GM12873 (cell line): ENCODE measurements at regions not wholly inside any gene's neighbourhood (a gene's known extent, or its start where the extent isn't known, plus 50 kb on each side); places are given as distances from the start of the nearest gene placed in this dataset.

Source experiments
- CTCF ChIP-seq: IDR thresholded peaks from 2 replicates; pipeline ENCODE4 v1.5.1; 2012; ENCODE audit warnings: low read depth, mild to moderate bottlenecking, moderate library complexity, low read length, control low read depth; ENCODE audit not compliant: insufficient read depth; ENCODE audit errors: missing control alignments

DNA sequence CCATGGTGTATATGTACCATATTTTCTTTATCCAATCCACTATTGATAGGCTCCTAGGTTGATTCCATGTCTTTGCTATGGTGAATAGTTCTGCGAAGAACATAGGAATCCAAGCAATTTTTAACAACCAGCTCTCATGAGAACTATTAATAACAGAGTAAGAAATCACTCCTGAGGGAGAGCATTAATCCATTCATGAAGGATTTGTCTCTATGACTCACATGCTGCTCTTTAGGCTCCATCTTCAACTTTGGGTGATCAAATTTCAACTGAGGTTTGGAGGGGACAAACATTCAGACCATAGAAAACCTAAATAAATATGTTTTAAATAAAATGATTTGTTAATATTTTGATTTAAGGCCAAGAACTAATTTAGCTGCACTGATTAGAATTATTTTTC, 147.4 kb downstream of the NSUN3 start:
- TF ChIP-seq CTCF, result no peak

DNA sequence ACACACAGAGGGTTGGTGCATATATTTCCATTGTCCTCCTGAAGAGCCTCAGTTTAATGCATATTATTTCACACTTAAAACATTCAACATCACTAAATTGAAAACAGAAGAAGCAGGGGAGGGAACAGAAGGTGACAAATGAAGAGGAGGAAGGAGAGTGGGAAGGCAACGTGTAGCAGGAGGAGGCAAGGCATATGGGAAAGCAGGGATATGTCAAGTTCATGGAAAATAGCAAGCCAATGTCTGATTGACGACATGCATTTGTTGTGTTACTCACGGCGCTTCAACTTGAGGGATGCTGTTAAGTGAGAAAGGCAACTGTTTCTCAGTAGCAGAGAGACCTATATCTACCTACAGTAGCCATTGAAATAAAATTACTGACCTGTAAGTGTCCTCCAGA, 154.5 kb downstream of the NSUN3 start:
- no peak for TF ChIP-seq CTCF

DNA sequence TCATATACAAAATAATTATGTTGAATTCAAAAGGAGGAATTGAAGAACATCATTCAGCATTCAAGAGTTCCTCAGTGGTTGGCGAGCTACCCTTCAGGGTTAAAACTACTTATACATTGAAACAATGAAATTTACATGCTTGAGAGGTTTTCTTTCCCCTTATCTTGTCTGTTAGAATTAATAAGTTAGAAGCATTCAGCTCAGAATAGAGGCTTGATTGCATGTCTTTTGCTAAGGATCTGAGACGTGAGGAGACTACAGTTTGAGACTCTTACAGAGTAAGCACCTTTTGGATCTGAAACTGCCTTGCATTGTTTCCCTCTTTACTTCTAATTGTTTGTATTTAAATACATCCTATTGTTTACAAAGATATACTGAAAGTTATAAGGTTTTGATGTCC, 157.6 kb downstream of the NSUN3 start:
- TF ChIP-seq CTCF, result no peak

- no peak for TF ChIP-seq CTCF
These were observed 159.0 kb downstream of the NSUN3 start for GRCh38 chr3:94221829-94222228.

DNA sequence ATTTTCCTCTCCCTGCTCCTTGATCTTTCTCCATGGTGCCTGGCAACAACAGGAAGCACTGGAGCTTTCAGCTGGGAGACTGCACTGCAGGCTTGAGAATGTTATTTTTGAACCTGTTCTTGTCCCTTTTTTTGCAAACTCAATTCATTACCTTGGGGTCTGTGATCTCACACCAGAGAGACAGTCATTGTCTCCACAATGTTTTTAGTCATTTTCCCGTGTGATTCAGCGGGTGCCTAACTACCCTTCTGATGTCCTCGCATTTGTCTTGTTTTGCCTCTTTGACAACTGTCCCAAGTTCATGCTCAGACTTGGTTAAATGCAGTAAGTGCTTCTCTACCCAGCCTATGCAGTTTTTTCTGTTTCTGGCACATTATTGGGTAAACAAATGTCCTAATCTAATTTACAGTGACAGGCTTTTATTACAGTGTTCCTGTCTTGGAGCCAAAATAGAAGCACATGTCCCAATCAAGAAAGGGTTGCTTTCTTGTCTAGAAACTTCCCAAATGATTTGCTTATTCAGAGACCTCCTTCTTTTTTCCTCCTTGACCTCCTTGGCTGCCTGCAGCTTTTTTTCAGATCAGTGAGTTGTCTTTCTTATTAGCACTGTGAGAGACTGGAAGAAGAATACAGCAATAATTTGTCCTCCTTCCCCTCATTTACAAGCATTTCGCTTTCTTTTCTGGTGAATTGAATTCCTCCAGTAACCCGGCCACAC, 162.4 kb downstream of the NSUN3 start:
- no peak for TF ChIP-seq CTCF

DNA sequence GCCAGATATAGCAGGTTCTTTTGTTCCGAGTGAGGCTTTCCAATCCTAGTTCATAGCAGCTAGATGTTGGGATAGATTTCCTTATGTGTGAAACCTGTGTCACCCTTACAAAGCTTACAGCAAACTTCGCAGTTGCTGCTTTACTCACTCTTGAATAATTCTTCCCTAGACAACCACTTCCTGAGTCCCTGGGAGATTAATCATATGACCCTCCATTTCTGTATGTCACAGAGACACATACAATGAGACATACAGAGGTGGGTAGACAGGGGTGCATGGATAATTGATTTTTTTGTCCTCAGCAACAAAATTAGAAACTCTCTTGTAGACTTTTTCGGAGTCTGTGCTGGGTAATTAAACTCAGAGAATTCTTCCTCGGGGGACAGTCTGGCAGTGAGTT, 163.2 kb downstream of the NSUN3 start:
- no peak for TF ChIP-seq CTCF

DNA sequence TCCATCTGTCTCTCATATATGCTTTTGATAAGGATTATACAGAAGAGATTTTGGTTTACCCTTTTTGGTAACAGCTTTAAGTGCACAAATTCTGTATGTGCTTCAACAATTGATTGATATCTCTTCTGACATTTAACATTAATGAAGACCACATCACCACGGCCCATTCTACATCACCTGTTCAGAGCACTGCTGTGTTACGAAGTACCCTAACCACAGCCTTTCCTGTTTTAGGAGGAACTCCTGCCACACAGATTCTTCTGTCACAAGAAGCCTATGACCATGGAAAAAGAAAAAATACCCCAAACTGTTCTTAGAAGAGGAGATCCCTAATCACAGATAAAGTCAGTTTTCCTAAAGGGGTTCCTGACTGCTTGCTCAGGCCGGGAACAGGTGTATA, 170.1 kb downstream of the NSUN3 start:
- no peak for TF ChIP-seq CTCF
